ENCODE measurements at regions not wholly inside any gene's neighbourhood (a gene's known extent, or its start where the extent isn't known, plus 50 kb on each side); places are given as distances from the start of the nearest gene placed in this dataset.
"Not testable (repeated sequence)": the region's sequence is repeated elsewhere in the genome, so short reads cannot be mapped to it uniquely, and the experiment has no call there.

DNA sequence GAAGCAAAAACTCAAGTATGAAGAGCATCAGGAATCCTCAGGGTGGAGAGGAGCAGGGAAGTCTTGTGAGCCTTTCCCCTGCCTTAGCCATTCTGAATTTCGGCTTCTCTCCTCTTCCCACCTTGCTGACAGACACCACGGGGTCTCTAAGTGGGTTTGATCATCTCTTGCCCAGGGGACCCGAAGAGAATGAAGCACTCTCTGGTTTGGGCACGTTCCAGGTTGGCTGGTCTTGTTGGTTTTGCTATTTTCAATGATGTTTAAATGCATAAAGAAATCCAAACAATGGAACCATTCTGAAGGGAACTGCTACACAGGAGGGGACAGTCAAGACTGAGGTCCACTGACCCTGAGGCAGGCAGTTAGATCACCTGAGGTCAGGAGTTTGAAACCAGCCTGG, 131.7 kb downstream of the PXDC1 start:
- intact Hi-C loops (cut with micrococcal nuclease), result no loop called here

DNA sequence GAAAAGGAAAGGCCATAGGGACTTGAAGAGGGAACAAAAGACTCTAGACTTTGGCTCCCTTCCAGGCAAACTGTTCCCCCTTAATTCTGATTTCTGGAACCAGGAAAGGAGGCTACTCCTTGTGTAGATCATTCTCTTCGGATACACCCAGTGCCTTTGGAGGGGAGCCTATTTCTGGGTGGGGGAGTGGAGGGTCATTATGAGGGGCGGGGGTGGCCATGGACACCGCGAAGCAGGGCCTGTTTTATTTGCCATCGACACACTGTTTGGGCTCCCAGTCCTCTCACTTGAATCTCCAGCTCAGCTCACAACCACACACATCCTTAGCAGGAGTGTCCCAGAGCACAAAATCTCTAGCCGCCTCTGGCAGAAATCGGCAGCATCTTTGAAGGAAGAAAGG, 132.3 kb downstream of the PXDC1 start:
- intact Hi-C loops (cut with micrococcal nuclease), result no loop called here

DNA sequence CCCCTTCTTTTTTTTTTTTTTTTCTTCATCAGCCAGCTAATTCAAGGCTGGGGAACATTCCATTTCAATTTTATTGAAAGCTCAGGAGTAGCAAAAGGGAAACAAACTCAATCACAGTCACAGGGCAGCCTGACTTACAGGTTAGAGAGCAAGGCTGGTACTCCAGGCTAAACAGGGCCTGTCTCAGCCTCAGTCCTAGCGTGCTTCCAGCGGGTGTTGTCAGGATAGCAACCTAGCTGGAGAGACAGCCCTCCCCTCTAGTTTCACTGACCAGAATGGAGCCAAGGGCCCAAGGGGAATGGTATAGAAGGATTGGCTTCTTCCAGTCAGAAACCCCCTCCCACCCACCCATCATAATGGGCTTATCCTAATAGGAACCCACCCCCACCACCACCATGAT, 132.9 kb downstream of the PXDC1 start:
- intact Hi-C loops (cut with micrococcal nuclease), result no loop called here

DNA sequence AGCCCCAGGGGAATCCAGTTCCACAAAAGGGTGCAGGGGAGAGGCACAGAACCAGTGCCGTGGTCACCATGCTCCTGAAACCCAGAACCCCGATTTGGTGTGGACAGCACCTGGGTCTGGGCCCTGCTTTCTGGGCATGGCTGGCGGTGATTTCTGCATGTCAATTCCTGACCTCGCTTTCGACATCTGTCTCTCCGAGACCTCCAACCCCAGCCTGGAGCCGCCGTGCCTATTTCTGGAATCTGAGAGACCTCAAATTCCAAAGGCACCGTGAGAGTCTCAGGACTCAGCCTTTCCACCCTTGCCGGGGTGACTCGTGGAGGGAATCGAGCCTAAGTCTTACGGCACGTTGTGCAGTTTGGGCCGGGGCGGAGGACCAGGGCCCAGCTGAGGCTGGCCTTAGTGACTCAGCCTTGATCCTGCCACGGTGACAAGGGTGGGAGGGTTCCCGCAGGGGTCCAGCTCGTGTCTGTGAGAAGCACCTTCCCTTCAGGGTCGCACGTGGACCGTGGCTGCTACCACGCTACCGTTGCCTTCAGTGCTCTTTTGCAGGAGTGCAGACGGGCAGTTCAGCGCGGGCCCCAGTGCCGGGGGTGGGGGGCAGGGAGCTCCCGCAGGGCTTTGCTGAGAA, 133.7 kb downstream of the PXDC1 start:
- intact Hi-C loops (cut with micrococcal nuclease), result no loop called here

DNA sequence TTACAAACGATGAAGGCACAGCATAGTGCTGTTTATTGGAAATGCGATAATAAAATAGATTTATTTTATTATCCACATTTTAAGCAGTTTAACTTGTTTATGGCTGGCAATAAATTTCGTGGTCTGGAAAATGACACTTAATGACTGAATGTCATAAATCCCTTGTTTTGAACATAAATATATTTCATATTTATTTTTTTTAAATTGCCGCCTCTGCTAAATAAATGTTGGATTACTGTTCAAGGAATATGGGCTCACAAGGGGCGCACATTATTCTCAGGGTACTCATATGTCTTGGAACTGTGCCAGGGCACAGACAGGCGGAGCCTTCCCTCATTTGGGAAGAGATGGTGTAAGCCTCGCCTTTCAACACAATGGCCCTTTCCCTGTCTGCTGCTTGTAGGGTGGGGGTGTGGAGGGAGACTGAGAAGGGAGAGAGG, 134.3 kb downstream of the PXDC1 start:
- intact Hi-C loops (cut with micrococcal nuclease), result no loop called here

DNA sequence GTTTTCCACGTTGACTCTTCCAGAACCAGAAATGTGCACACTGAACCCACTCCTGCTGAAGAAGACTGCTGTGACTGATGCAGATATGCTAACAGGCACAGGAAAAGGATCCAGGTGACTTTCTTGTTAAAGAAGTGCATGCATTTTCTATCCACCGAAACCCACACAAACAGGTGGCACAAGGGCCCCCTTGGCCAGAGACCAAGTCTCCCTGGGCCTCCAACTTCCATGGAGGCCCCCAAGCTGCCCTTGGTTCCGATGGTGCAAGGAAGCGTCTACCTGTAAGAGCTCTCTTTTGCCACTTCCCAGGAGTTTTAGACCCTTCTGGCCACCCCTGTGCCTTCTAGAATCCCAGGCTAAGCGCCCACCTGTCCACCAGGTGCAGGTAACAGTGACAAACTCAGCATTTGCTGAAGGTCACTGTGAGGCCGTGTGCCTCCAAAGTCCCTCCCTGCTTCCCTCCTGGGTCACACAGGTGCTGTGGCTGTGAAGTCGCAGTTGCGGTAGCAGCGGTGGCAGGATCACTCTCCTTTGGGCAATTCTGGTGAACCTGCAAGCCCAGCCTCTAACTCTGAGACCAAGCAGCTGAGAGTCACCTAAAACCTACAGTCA, 134.8 kb downstream of the PXDC1 start:
- intact Hi-C loops (cut with micrococcal nuclease), result no loop called here

DNA sequence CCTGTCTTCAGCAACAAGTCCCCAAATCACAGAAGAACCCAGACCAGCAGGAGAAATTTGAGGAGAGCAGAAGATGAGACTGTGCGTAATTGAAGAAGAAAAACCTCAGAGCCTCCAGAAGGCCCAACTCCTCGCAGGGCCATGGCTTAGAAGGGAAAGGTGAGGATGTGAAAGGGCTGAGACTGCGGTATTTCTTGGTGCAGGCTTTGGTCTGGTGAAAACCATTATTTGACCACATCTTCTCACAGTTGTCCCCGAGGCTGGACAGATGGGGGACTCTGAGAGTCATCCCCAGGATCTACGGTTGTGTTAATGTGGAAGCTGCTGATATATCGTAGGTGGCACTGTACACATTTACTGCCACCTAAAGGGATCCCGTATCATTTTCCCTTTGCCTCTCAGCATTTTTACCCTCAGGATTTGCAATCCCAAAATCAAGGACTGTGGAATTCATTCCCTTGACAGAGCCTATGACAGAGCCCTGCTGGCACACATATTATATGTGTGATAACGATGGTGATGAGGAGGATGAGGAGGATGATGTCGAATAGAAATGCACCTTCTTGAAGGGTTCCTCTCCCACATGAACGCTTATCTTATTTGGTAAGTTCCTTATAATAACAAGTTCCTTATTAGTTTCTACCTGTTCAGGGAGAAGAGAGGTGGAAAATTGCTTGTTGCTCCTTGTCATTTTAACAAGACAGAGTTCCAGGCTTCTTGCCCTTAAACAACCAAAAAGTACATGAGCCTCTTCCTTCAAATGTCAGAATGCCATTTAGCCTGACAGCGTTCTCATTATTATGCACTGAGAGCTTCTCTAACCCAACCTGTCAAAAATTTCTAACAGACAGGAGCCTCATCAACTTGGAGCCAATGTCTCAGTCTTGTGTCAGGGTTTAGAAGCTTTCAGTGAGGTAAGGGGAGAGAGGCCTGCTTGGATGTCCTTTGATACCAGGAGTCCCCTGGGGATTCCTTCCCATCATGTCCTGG, 135.8 kb downstream of the PXDC1 start:
- intact Hi-C loops (cut with micrococcal nuclease), result no loop called here

DNA sequence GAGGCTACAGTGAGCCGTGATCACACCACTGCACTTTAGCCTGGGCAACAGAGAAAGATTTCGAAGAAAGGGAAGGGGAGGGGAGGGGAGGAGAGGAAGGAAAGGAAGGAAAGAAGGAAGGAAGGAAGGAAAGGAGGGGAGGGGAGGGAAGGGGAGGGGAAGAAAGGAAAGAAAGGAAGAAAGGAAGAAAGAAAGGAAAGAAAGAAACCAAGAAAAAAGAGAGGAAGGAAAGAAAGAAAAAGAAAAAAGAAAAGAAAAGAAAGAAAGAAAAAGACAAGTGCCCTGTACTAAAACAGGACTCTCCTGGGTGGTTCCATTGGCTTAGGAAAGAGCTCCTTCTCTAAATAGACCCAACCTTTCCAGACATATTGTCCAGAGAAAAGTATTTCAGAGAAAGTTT, 136.6 kb downstream of the PXDC1 start:
- intact Hi-C loops (cut with micrococcal nuclease), result no loop called here

DNA sequence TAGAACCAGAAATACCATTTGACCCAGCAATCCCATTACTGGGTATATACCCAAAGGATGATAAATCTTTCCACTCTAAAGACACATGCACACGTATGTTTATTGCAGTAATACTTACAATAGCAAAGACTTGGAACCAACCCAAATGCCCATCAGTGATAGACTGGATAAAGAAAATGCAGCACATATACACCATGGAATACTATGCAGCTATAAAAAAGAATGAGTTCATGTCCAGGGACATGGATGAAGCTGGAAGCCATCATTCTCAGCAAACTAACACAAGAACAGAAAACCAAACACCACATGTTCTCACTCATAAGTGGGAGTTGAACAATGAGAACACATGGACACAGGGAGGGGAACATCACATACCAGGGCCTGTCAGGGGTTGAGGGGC, 137.9 kb downstream of the PXDC1 start:
- intact Hi-C loops (cut with micrococcal nuclease), result not testable (repeated sequence)

DNA sequence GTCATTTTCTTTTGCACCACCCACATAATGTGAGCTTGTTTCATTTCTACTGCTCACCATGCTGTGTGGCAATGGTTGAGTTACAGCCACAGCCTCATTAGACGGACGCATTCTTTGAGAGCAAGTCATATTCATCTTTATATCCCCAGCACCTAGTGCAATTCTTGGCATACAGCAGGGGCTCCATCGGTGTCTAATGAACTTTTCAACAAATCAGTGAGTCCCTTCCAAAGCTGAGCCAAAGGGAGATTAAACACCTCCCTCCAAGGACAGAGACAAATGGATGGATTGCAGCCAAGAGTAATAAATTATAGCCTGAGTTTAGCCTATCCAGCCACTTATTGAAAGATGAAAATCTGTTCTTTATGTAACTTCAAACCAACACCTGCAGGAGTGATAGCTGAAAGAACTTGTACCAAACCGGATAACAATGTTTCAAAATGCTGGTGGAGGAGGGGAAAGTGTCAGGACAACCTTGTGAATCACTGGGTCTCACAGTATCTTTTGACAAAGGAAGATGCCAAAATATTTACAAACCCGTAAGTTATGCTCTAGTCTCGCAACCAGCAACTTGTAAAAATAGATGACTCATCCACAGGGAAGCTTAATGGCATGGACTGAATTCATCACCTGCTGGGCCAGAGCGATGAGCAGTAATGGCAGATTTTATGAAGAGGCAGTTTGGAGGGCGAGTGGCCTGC, 139.0 kb downstream of the PXDC1 start:
- intact Hi-C loops (cut with micrococcal nuclease), result no loop called here

DNA sequence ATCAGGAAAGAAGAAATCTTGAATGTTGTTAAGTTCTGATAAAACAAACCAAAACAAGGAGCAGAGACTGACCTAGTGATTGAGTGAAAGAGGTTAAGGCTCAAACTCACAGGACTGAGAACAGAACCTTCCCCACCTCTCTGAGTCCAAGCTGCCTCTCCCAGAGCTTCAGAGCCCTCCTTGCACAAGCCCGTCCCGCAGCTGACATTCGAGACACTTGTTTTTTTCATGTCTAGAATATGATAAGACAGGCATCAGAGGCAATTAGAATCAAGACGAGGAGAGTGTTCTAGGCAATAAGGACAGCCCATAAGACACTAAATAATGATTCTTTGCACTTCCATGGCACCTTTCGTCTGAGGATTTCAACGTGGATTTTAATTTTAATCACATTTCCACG, 140.6 kb downstream of the PXDC1 start:
- intact Hi-C loops (cut with micrococcal nuclease), result no loop called here

DNA sequence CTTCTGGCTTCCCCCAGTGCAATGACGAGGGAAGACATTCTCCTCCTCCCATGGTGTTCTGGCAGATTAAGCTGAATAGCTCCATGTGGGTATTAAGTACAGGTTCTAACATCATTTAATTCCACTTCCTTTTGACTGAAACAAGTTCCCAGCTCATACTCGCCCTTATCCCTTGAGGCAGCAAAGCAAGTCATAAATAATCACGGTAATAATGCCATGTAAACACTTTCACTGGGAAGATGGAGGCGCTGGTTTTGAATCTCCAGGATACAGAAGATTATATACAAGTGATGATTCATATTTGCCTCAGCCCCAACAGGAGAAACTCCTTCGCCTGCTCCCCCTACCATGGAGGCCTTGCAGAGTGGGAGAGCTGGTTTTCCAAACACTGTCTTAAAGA, 141.3 kb downstream of the PXDC1 start:
- intact Hi-C loops (cut with micrococcal nuclease), result no loop called here

DNA sequence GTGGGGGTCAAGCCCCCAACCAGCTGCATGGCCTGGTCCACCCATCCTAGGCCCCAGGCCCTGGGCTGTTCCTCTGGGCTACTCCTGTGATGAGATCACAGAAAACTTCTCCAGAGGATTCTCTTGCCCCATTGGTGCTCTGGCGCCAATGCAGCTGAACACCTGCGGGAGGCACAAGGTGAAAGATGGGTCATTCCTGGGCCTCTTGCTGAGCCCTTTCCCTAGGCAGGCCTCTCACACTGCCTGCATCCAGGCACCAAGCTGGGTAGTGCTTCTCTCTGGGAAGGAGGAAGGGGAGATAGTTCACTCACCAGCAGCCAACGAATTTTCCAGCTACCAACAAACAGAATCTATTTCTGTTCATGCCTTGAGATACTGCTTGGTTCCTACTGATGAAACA, 142.1 kb downstream of the PXDC1 start:
- intact Hi-C loops (cut with micrococcal nuclease), result no loop called here

DNA sequence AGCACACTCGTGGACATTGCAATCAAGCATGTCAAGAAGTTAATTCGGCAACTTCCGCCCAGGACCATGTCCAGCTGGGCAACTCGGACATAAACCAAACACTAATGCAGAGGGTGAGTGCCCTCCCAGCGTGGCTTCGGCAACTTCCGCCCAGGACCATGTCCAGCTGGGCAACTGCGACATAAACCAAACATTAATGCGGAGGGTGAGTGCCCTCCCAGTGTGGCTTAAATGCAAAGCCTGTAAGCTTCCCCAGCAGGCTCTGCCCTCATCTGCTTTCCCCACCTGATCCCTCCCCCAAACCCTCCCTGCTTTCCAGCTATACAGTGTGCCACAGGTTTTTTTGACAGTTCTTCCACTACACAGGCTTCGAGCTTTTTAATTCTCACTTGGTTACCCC, 143.4 kb downstream of the PXDC1 start:
- intact Hi-C loops (cut with micrococcal nuclease), result no loop called here

DNA sequence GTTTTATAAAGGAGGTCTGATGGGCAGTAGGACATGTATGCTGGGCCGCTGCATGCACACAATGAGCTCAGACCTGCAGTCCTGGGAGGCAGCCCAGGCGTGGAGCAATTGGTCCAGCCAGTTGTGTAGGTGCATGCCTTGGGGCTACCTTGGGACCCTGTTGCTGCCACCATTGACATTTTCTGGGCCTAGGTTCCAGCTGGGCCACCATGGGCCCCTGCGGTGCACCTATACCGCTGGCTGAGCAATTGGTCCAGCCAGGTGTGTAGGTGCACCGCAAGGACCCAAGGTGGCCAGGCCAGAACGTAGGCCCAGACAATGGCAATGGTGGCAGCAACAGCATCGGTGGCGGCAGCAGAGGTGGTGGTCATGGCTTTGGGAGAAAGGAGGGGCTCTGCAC, 143.9 kb downstream of the PXDC1 start:
- intact Hi-C loops (cut with micrococcal nuclease), result no loop called here

DNA sequence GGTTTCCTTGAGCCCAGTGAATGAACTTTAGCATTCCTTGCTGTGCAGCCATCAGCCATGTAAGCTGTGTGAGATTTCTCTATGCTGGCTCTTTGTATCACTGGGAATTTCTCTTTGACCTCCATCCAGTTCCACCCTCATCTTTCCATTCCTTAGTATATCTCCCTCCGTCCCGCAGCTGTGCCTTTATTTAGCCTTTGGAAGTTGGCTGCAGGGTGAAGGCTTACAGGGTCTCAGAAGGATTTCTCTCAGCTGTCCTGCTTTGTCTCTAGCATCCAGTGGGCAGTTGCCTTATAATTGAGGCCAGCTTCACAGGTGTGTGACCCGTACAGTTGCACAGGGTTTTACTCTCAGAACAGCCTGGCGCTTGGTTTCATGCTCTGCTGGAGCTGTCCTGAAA, 144.3 kb downstream of the PXDC1 start:
- intact Hi-C loops (cut with micrococcal nuclease), result no loop called here

DNA sequence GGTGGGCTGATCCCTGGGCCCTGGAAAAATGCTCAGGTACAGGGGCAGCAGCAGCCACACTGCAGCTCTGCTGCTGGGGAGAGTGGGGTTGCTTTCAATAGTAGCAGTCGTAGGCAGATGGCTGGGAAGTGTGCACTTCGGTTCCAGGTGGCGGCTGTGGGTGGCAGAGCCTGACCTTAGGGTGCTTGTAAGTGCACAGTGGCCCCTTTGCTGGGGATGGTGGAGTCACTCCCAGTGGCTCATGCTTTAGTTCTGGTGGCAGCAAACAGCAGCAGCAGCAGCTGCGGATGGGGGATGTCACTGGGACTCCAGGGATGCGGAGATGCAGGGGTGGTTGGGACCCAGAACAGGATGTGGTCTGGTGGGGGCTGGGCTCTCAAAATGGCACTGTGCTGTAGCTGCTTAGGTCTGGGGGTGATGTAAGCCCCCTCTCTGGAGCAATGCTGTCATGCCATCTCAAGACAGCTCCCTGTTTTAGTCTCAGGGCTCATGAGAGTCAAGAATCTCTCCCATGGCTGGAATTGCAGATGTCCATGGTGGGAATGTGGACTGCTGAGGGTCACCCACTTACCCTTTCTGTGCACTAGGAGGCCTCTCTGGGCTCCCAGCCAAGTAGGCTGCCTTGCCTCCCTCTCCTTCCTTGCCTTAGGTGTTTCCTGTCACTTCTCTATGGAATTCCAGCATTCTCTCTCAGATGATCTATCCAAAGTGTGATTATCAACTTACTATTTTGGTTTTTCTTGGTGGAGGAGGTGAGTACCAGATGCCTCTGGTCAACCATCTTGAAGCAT, 146.7 kb upstream of the SLC22A23 start:
- intact Hi-C loops (cut with micrococcal nuclease), result no loop called here

DNA sequence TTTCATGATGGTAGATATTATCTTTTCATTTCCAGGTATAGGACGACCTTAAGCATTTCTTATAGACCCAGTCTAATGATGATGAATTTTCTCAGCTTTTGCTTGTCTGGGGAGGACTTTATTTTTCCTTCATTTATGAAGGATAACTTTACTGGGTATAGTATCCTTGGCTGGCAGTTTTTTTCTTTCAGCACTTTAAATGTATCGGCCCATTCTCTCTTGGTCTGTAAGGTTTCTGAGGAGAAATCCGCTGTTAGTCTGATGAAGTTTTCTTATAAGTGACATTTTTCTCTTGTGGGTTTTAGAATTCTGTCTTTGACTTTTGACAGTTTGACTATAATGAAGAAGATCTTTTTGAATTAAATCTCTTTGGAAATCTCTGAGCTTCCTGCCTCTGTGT, 144.7 kb upstream of the SLC22A23 start:
- intact Hi-C loops (cut with micrococcal nuclease), result no loop called here

DNA sequence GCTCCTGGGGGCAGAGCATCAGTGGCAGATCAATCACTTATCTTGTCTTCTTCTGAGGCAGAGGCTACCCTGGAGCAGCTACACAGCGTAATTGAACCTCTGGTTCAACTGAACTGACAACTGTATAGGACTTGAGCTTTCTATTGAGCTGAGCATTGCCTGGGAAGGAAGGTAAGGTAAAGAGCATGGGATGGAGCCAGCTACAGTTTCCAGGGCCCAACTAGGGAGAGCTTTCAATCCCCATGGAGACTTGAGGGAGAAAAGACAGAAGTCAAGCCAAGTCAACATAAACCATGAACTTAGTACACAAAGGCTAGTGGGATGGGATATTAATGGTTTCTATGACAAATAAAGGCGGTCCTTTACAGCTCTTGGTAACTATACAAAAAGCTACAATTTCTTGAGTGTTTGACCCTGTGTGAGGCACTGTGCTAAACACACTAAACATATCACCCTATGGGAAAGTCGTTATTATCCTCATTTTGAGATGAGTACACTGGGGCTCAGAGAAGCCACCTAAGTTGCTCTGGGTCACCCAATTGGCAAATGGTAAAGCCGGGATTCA, 140.7 kb upstream of the SLC22A23 start:
- intact Hi-C loops (cut with micrococcal nuclease), result no loop called here

DNA sequence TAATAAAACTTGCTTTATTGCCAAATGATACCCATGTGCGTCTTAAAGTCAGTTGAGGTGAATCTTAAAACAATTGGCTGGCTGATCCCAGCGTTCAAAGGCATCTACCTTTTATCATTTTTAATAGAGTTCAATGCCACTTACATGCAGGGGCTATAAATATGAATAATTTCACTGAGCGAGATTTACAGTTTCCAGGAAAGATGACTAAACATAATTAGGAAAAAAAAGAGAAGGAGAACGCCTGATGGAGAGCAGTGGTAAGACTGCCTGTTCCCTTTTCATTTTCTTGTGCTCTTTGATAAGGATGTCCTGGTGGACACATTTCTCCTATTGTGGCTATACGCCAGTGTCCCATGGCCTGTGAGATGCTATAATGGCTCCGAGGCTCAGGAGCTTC, 139.9 kb upstream of the SLC22A23 start:
- intact Hi-C loops (cut with micrococcal nuclease), result no loop called here

DNA sequence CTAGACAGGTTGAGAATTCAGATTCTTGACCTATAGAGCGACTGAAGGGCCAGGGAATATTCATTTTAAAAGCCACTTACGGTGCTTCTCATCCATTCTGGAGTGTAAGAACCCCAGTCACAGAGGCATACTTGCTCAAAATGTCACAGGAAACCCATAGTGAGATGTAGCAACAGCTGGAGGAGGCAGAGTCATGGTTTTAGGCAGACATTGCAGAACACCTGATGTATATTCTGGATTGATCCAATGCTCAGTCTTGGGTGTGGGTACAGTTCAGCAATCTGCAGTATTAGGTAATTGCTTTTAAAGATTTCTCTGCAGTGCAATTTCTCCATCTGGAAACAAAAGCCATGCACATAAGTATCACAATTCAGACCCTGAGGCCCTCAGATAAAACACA, 137.4 kb upstream of the SLC22A23 start:
- intact Hi-C loops (cut with micrococcal nuclease), result no loop called here
